Sigmoid colon (tissue), 6 donors: ENCODE measurements at regions not wholly inside any gene's neighbourhood (a gene's known extent, or its start where the extent isn't known, plus 50 kb on each side); places are given as distances from the start of the nearest gene placed in this dataset.

ENCODE experiments used
- DNase-seq: peaks from one replicate; pipeline ENCODE4 v3.0.0-alpha.2; 2019
- H3K27ac ChIP-seq, 4 donors: fragments of 200-600 bp; sonication (generic); one replicate each; pipeline ENCODE4 v1.5.1; 2016 to 2019; ENCODE audit warnings: mild to moderate bottlenecking in 1 of 4
- H3K27me3 ChIP-seq, 3 donors: fragments of 200-600 bp; sonication (generic); one replicate each; pipeline ENCODE4 v1.5.1; 2019; ENCODE audit warnings: mild to moderate bottlenecking in 1 of 3
- H3K36me3 ChIP-seq, 4 donors: fragments of 200-600 bp; sonication (generic); one replicate each; pipeline ENCODE4 v1.5.1; 2016 to 2019
- H3K4me1 ChIP-seq, 4 donors: fragments of 200-600 bp; sonication (generic); one replicate each; pipeline ENCODE4 v1.5.1; 2017 to 2019
- H3K4me3 ChIP-seq, 4 donors: fragments of 200-600 bp; sonication (generic); one replicate each; pipeline ENCODE4 v1.5.1; 2017 to 2019; ENCODE audit warnings: mild to moderate bottlenecking in 2 of 4, moderate library complexity in 1 of 4
- H3K9me3 ChIP-seq, 4 donors: fragments of 200-600 bp in 3 of 4; sonication (generic) in 3 of 4; one replicate each; pipeline versions ENCODE4 v1.5.1 to v1.6.1; 2013 to 2019
- EP300 ChIP-seq, 4 donors: sonication (generic); formaldehyde crosslinking; IDR thresholded peaks; one replicate each; pipeline ENCODE4 v1.6.1; 2017; ENCODE audit warnings: antibody characterized with exemption in 4 of 4
- POLR2A ChIP-seq, 2 donors: fragments of 450-650 bp; IDR thresholded peaks; one replicate each; pipeline ENCODE4 v1.6.1; 2016; ENCODE audit warnings: antibody characterized with exemption in 2 of 2, mild to moderate bottlenecking in 2 of 2, moderate library complexity in 2 of 2
- POLR2AphosphoS5 ChIP-seq, 4 donors: sonication (generic); formaldehyde crosslinking; IDR thresholded peaks; one replicate each; pipeline ENCODE4 v1.6.1; 2017; ENCODE audit warnings: antibody characterized with exemption in 4 of 4
- WGBS, 2 donors: extraction: QIAGEN DNeasy Blood & Tissue Kit; methylation state at CpG; one replicate each; pipeline ENCODE4 v1.1.7; 2013; 5-methylcytosine and 5-hydroxymethylcytosine counted together
- intact Hi-C: fragments of 100-400 bp; cut with DNase I; formaldehyde crosslinking; loops from one replicate; pipeline ENCODE4 v1.15.1; 2023
- TF ChIP-seq, protein P1 (sequence below), 4 experiments: fragments of 450-650 bp in 3 of 4; fragments of 200-600 bp in 1 of 4; IDR thresholded peaks; one replicate each; pipeline ENCODE4 v1.5.1; 2016 to 2019; ENCODE audit warnings: antibody characterized with exemption in 4 of 4, mild to moderate bottlenecking in 3 of 4, moderate library complexity in 2 of 4
- donor health status: healthy with polysubstance abuse.
- donor health status: healthy.

GRCh38 chr3:36032180-36033047, 347.9 kb upstream of the STAC start:
- intact Hi-C loops = no loop called here
- WGBS, 2 donors = 84 to 89% methylated on average over 6 of the region's 6 CpGs
- Histone ChIP-seq H3K36me3 (no peaks in the 10 kb centered on the region), H3K9me3 (peaks cover 0 to 3% (median 0%) of the 10 kb centered on the region in 4 donors), H3K27ac (no peak overlapping the region), H3K4me1 (no peaks in the 10 kb centered on the region), H3K4me3 (no peak overlapping the region), H3K27me3 (no peaks in the 10 kb centered on the region)
- TF ChIP-seq POLR2AphosphoS5 (IDR thresholded peaks at IDR 0.05) (no peak), EP300 (IDR thresholded peaks at IDR 0.05) (no peak), POLR2A (IDR thresholded peaks at IDR 0.05) (no peak)
- TF ChIP-seq, protein P1, sequence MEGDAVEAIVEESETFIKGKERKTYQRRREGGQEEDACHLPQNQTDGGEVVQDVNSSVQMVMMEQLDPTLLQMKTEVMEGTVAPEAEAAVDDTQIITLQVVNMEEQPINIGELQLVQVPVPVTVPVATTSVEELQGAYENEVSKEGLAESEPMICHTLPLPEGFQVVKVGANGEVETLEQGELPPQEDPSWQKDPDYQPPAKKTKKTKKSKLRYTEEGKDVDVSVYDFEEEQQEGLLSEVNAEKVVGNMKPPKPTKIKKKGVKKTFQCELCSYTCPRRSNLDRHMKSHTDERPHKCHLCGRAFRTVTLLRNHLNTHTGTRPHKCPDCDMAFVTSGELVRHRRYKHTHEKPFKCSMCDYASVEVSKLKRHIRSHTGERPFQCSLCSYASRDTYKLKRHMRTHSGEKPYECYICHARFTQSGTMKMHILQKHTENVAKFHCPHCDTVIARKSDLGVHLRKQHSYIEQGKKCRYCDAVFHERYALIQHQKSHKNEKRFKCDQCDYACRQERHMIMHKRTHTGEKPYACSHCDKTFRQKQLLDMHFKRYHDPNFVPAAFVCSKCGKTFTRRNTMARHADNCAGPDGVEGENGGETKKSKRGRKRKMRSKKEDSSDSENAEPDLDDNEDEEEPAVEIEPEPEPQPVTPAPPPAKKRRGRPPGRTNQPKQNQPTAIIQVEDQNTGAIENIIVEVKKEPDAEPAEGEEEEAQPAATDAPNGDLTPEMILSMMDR (IDR thresholded peaks at IDR 0.05) = no peak
- DNase-seq = no peak

GRCh38 chr3:36058404-36059030, 321.8 kb upstream of the STAC start:
- H3K36me3 ChIP-seq = no peaks in the 10 kb centered on the region
- no peaks in the 10 kb centered on the region for H3K27me3 ChIP-seq
- no peak for TF ChIP-seq EP300 (IDR thresholded peaks at IDR 0.05)
- no peaks in the 10 kb centered on the region for H3K4me1 ChIP-seq
- intact Hi-C loops = no loop called here
- no peaks in the 10 kb centered on the region for H3K9me3 ChIP-seq
- no peak for DNase-seq
- H3K4me3 ChIP-seq = no peak overlapping the region
- H3K27ac ChIP-seq = no peak overlapping the region

DNA sequence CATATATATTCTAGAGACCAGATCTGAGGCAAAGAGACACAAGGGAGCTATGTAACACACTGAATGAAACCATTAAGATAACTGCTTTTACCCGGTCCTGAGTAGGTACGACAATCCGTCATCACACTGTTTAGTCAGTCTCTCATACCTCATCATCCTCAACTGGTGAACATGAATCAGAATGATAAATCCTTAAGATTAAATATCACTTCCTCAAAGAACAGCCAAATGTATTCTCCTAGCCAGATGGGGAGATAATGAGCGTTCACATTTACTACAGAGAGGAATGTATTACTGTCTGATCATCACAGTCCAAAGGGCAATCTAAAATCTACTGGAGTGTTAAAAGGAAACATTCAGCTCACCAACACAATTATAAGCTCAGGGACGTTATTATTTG, 319.4 kb upstream of the STAC start:
- Histone ChIP-seq H3K9me3 (no peaks in the 10 kb centered on the region), H3K36me3 (no peaks in the 10 kb centered on the region), H3K4me3 (no peak overlapping the region), H3K4me1 (no peaks in the 10 kb centered on the region), H3K27ac (no peak overlapping the region), H3K27me3 (no peaks in the 10 kb centered on the region)
- intact Hi-C loops = no loop called here
- WGBS, 2 donors = 63 to 78% methylated on average over 5 of the region's 5 CpGs
- no peak for DNase-seq
- no peak for TF ChIP-seq EP300 (IDR thresholded peaks at IDR 0.05)
- TF ChIP-seq POLR2AphosphoS5 (IDR thresholded peaks at IDR 0.05) = no peak
- no peak for TF ChIP-seq POLR2A (IDR thresholded peaks at IDR 0.05)
- TF ChIP-seq, protein P1 (IDR thresholded peaks at IDR 0.05) = no peak

DNA sequence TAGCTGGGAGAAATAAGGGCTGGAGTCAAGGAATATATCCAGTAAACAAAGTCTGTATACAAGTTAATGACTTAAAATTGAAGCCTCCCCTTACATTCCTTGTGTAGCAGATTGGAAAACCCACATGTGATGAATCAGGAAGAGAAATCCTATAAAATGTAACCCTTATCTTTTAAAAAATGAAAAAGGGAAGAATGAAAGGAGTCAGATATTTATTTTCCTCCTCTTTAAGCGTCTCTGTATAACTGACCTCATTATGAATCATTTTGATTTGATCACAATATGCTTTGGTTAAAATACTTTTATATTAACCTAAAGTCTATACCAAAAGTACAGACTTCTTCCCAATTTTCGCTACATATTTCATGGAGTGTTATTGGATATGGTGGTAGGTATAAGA, 316.3 kb upstream of the STAC start:
- Histone ChIP-seq H3K9me3 (no peaks in the 10 kb centered on the region), H3K27me3 (no peaks in the 10 kb centered on the region), H3K36me3 (no peaks in the 10 kb centered on the region), H3K4me1 (no peaks in the 10 kb centered on the region), H3K27ac (no peak overlapping the region), H3K4me3 (no peak overlapping the region)
- intact Hi-C loops = no loop called here
- DNase-seq = no peak
- TF ChIP-seq, protein P1 (IDR thresholded peaks at IDR 0.05) = no peak
- TF ChIP-seq POLR2A (IDR thresholded peaks at IDR 0.05) (no peak), EP300 (IDR thresholded peaks at IDR 0.05) (no peak), POLR2AphosphoS5 (IDR thresholded peaks at IDR 0.05) (no peak)
- 80 to 82% methylated on average over 2 of the region's 2 CpGs for WGBS, 2 donors

- TF ChIP-seq EP300 (IDR thresholded peaks at IDR 0.05) (no peak), POLR2AphosphoS5 (IDR thresholded peaks at IDR 0.05) (no peak), POLR2A (IDR thresholded peaks at IDR 0.05) (no peak)
- TF ChIP-seq, protein P1 (IDR thresholded peaks at IDR 0.05) = no peak
- Histone ChIP-seq H3K4me1 (no peaks in the 10 kb centered on the region), H3K4me3 (no peak overlapping the region), H3K9me3 (no peaks in the 10 kb centered on the region), H3K27me3 (no peaks in the 10 kb centered on the region), H3K27ac (no peak overlapping the region), H3K36me3 (no peaks in the 10 kb centered on the region)
- no peak for DNase-seq
- intact Hi-C loops = no loop called here
- 73% methylated on average over 2 of the region's 2 CpGs for WGBS, 2 donors
Measured at GRCh38 chr3:36065321-36065720, 315.0 kb upstream of the STAC start.
